K562 (cell line): ENCODE measurements at regions not wholly inside any gene's neighbourhood (a gene's known extent, or its start where the extent isn't known, plus 50 kb on each side); places are given as distances from the start of the nearest gene placed in this dataset.

Experiments
- ATAC-seq: fragments of 200-7000 bp; cut with Tn5 transposase; 3 replicates; pipeline ENCODE4 v1.9.1; 2020; ENCODE audit warnings: moderate library complexity
- BruUV-seq: library from RNA; stranded (reverse); fragments of 400-500 nt; replicated peaks from 2 replicates; lab custom pipeline; 2021; lab: Mats Ljungman, UMichigan
- CTCF ChIA-PET: fragments of 300-600 bp; formaldehyde crosslinking; extraction: SDS; loops from one replicate; lab custom pipeline; 2021; ENCODE audit warnings: low intra/inter-chr PET ratio; lab: Yijun Ruan, JAX
- POLR2A ChIA-PET: fragments of 300-600, 350-650 bp; sonication (Branson Sonifier 250); formaldehyde crosslinking; extraction: SDS; loops from one replicate; lab custom pipeline; 2021; ENCODE audit warnings: antibody characterized with exemption, inconsistent platforms; lab: Yijun Ruan, JAX
- DNase-seq, 4 experiments: peaks; one replicate each; pipeline versions ENCODE4 v3.0.0 to v3.0.0-alpha.2; 2011 to 2018; ENCODE audit warnings: low spot score in 3 of 4, mixed read lengths in 3 of 4; ENCODE audit errors: extremely low read depth in 1 of 4
- FAIRE-seq: peaks from 2 replicates; lab custom pipeline; 2011; peaks lifted over from hg19 to GRCh38; lab: Jason Lieb, UNC
- H2AFZ ChIP-seq: 2 replicates; pipeline ENCODE4 v1.6.0; 2011; ENCODE audit warnings: low read depth, low read length, control low read depth, inconsistent platforms
- H3K27ac ChIP-seq: fragments of 200-600 bp; 3 replicates; pipeline ENCODE4 v1.8.0; 2011; ENCODE audit warnings: low read depth, mild to moderate bottlenecking, control low read depth, inconsistent platforms, low read length, moderate library complexity, mixed read lengths; ENCODE audit errors: extremely low read depth
- H3K27me3 ChIP-seq, 2 experiments: fragments of 300-600 bp in 1 of 2; 2 replicates in 1 of 2; 3 replicates in 1 of 2; pipeline versions ENCODE4 v1.6.0 to v1.8.0; 2011; ENCODE audit warnings: inconsistent platforms in 2 of 2, low read length in 2 of 2, mild to moderate bottlenecking in 1 of 2, mixed read lengths in 1 of 2, moderate library complexity in 1 of 2; ENCODE audit not compliant: control insufficient read depth in 2 of 2, insufficient read depth in 2 of 2
- H3K36me3 ChIP-seq: fragments of 300-600 bp; 3 replicates; pipeline ENCODE4 v1.8.0; 2011; ENCODE audit warnings: mild to moderate bottlenecking, low read length, inconsistent platforms; ENCODE audit not compliant: control insufficient read depth, insufficient read depth
- H3K4me1 ChIP-seq, 2 experiments: fragments of 200-600 bp in 1 of 2; replicated peaks in 1 of 2; 2 replicates in 1 of 2; 3 replicates in 1 of 2; pipeline versions ENCODE4 v1.5.1 to v1.8.0; 2011; ENCODE audit warnings: inconsistent platforms in 2 of 2, low read length in 2 of 2, mild to moderate bottlenecking in 1 of 2, mixed read lengths in 1 of 2, moderate library complexity in 1 of 2; ENCODE audit not compliant: control insufficient read depth in 2 of 2, insufficient read depth in 2 of 2
- H3K4me2 ChIP-seq: 2 replicates; pipeline ENCODE4 v1.6.1; 2011; ENCODE audit warnings: low read length, control low read depth, inconsistent platforms, mixed read lengths; ENCODE audit not compliant: insufficient read depth
- H3K4me3 ChIP-seq: fragments of 200-600 bp; sonication (generic), shearing (Covaris generic); 2 replicates; pipeline ENCODE4 v1.5.1; 2016; ENCODE audit warnings: control low read depth, inconsistent platforms
- H3K79me2 ChIP-seq: fragments of 200-600 bp; 3 replicates; pipeline ENCODE4 v1.8.0; 2011; ENCODE audit warnings: low read length, inconsistent platforms; ENCODE audit not compliant: control insufficient read depth, insufficient read depth
- H3K9ac ChIP-seq, 2 experiments: 2 replicates each; pipeline versions ENCODE4 v1.6.0 to v1.6.1; 2011; ENCODE audit warnings: low read depth in 2 of 2, low read length in 2 of 2, control low read depth in 1 of 2, inconsistent platforms in 1 of 2, mild to moderate bottlenecking in 1 of 2, mixed read lengths in 1 of 2; ENCODE audit not compliant: insufficient read depth in 1 of 2
- H3K9me1 ChIP-seq: one replicate; pipeline ENCODE4 v1.6.0; 2011; ENCODE audit warnings: inconsistent platforms, mild to moderate bottlenecking, low read length, moderate library complexity; ENCODE audit not compliant: control insufficient read depth, insufficient read depth
- H3K9me3 ChIP-seq: replicated peaks from 2 replicates; pipeline ENCODE4 v1.5.1; 2011; ENCODE audit warnings: low read depth, low read length, inconsistent platforms; ENCODE audit not compliant: control insufficient read depth, insufficient read depth
- H4K20me1 ChIP-seq: replicated peaks from 2 replicates; pipeline ENCODE4 v1.6.1; 2011; ENCODE audit warnings: low read length, inconsistent platforms, mixed read lengths; ENCODE audit not compliant: control insufficient read depth, insufficient read depth
- ATF1 ChIP-seq, 2 experiments: fragments of 450-650 bp in 1 of 2; IDR thresholded peaks; 2 replicates each; pipeline ENCODE4 v1.6.1; 2016; ENCODE audit warnings: missing compliant biosample characterization in 1 of 2, missing genetic modification characterization in 1 of 2
- ATF2 ChIP-seq: sonication (generic); formaldehyde crosslinking; IDR thresholded peaks from 2 replicates; pipeline ENCODE4 v1.8.1; 2022; ENCODE audit warnings: missing genetic modification reagents
- ATF6 ChIP-seq: sonication (generic); formaldehyde crosslinking; IDR thresholded peaks from 2 replicates; pipeline ENCODE4 v1.4.0; 2020; ENCODE audit warnings: mild to moderate bottlenecking, missing genetic modification reagents
- NFYB ChIP-seq: IDR thresholded peaks from 2 replicates; pipeline ENCODE4 v1.6.1; 2011; ENCODE audit warnings: mild to moderate bottlenecking, moderate library complexity; ENCODE audit not compliant: insufficient read length; ENCODE audit errors: extremely low read depth
- POLR2AphosphoS2 ChIP-seq: IDR thresholded peaks from 2 replicates; pipeline ENCODE4 v1.6.1; 2012; ENCODE audit warnings: low read length, improper control_type of control experiment
- RERE ChIP-seq: sonication (generic); formaldehyde crosslinking; IDR thresholded peaks from 2 replicates; pipeline ENCODE4 v1.8.0; 2023; ENCODE audit warnings: missing genetic modification reagents, mild to moderate bottlenecking, borderline replicate concordance
- RNF219 ChIP-seq: fragments of 250-450 bp; sonication (Bioruptor Pico); IDR thresholded peaks from 2 replicates; pipeline ENCODE4 v1.5.0; 2022; ENCODE audit warnings: mild to moderate bottlenecking
- ZKSCAN8 ChIP-seq: fragments of 200-800 bp; sonication (Bioruptor generic); IDR thresholded peaks from 2 replicates; pipeline ENCODE4 v1.6.1; 2016; ENCODE audit warnings: missing genetic modification characterization, missing compliant biosample characterization
- ZNF41 ChIP-seq: fragments of 250-450 bp; sonication (Bioruptor Pico); conservative IDR thresholded peaks from 2 replicates; pipeline ENCODE4 v1.4.0; 2020; ENCODE audit warnings: mild to moderate bottlenecking
- WGBS: fragments of 100-300 bp; shearing (Covaris generic); methylation state at CpG from one replicate; pipeline ENCODE4 v1.1.6; 2016; ENCODE audit warnings: low coverage, mixed read lengths; ENCODE audit not compliant: insufficient coverage; ENCODE audit errors: missing lambda C conversion rate; 5-methylcytosine and 5-hydroxymethylcytosine counted together
- in situ Hi-C: fragments of 300-500 bp; cut with MboI; formaldehyde crosslinking; loops from 4 replicates; pipeline ENCODE4 v1.15.0; 2018; ENCODE audit warnings: inconsistent platforms, mixed read lengths
- intact Hi-C: fragments of 100-400 bp; cut with micrococcal nuclease; formaldehyde crosslinking; loops from 2 replicates; pipeline ENCODE4 v1.14.2; 2022

- no peaks in the 10 kb centered on the region for H4K20me1 ChIP-seq
- no peak overlapping the region for H3K9ac ChIP-seq
- no peak overlapping the region for H2AFZ ChIP-seq
- 0% methylated on average over 4 of the region's 4 CpGs for WGBS
- H3K4me2 ChIP-seq: no peak overlapping the region
- TF ChIP-seq ZNF41 (no peak), ATF6 (CRISPR knock-in tag) (no peak), ZKSCAN8 (CRISPR knock-in tag) (no peak), RERE (CRISPR knock-in tag) (no peak), ATF1 (CRISPR knock-in tag; IDR thresholded peaks at IDR 0.05) (no peak), ATF1 (tag; IDR thresholded peaks at IDR 0.05) (no peak), POLR2AphosphoS2 (no peak), NFYB (no peak), RNF219 (CRISPR knock-in tag) (no peak), ATF2 (CRISPR knock-in tag) (no peak)
- no peaks in the 10 kb centered on the region for H3K79me2 ChIP-seq
- no peaks in the 10 kb centered on the region for H3K9me3 ChIP-seq
- ATAC-seq (no peak), DNase-seq (no peak), FAIRE-seq (no peak)
- BruUV-seq: no TSS peak
- POLR2A ChIA-PET: no interaction called here
- H3K36me3 ChIP-seq: no peaks in the 10 kb centered on the region
- H3K4me1 ChIP-seq: no peaks in the 10 kb centered on the region
- no peaks in the 10 kb centered on the region for H3K9me1 ChIP-seq
- in situ Hi-C loops (no loop called here), intact Hi-C loops (no loop called here)
- CTCF ChIA-PET: no interaction called here
- H3K27me3 ChIP-seq: no peaks in the 10 kb centered on the region
- H3K4me3 ChIP-seq: no peak overlapping the region
- H3K27ac ChIP-seq: no peak overlapping the region
Measured at GRCh38 chr19:27872370-27872769, 1340.6 kb downstream of the UQCRFS1 start.
